ENCODE measurements at regions not wholly inside any gene's neighbourhood (a gene's known extent, or its start where the extent isn't known, plus 50 kb on each side); places are given as distances from the start of the nearest gene placed in this dataset.

DNA sequence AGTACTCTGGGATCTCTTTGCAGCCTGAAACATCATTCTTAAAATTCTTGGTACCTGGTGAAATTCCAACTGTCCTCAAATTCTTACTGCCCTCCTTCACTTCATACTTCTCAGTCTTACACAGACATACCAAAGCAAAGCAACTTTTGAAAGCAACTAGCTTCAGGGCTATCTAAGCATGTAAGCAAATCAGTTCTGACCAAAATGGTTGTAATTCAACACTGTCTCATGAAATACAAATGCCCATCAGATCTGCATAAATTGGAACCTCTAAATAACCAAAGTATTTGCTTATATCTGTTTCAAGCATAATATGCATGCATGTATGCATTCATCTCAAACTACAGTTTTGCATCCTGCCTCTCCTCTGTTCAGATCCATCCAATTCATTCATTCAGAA lies 308.1 kb upstream of the PPARGC1A start:
- no peak overlapping the region for H3K4me3 ChIP-seq
- no peaks in the 10 kb centered on the region for H3K4me1 ChIP-seq
- H3K27me3 ChIP-seq, result no peaks in the 10 kb centered on the region
- DNase-seq (no peak), ATAC-seq (no peak)
- H3K9me3 ChIP-seq, result no peaks in the 10 kb centered on the region
- H3K27ac ChIP-seq, result no peak overlapping the region
- no peaks in the 10 kb centered on the region for H3K36me3 ChIP-seq
- TF ChIP-seq CTCF (IDR thresholded peaks at IDR 0.05), result no peak
- intact Hi-C loops (cut with DNase I), result no loop called here

DNA sequence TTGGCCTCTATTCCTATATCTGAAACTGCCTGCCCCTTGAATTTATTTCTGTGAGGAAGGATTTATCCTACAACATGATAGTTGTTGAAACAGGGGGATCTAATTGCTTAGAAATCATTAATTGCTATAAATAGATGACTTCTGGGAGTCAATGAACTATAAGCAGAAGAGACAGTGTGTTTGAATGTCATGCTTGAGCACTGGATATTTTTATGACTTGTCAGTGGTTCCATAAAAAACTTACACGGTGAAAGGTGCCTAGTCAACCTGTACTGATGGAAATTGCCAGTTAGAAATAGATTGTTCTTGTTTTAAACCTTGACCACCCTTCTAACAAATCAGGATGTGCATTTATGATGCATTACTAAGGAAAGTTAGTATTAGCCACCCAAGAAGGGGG lies 306.9 kb upstream of the PPARGC1A start:
- Histone ChIP-seq H3K27me3 (no peaks in the 10 kb centered on the region), H3K27ac (no peak overlapping the region), H3K9me3 (no peaks in the 10 kb centered on the region), H3K4me3 (no peak overlapping the region), H3K4me1 (no peaks in the 10 kb centered on the region), H3K36me3 (no peaks in the 10 kb centered on the region)
- DNase-seq (no peak), ATAC-seq (no peak)
- no peak for TF ChIP-seq CTCF (IDR thresholded peaks at IDR 0.05)
- intact Hi-C loops (cut with DNase I), result no loop called here

DNA sequence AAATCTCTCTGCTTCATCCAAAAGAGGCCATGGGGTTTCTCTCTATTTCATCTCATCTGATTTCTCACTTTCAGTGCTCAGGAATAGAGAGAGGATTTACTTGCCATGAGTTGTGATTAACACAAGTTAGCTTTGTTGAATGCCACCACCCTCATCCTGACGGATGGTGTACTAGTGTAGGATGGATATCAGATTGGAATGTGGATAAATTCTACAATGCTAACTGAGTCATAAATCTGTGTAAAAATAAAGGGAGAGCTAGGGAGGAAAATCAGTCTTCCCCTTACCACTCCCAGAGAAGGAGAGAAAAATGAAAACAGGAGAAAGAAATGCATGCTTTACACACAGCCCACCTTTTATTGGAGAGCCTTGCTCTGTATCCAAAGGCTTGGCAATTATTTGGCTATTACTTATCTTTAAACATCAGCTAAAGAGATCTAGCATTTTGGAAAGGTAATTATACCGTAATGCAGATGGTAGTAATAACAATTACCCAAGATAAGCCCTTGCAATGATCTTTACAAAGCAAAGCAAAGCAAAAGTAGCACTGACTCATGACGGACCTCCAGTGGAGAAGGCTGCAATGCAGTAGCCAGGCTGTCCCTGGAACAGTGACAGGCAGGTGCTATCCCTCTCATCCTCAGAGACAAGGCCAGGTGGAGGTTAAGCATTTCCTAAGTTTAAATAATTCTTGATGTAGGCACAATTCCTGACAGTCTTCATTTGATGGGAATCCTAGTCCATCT lies 306.3 kb upstream of the PPARGC1A start:
- H3K27ac ChIP-seq, result no peak overlapping the region
- H3K4me1 ChIP-seq, result no peaks in the 10 kb centered on the region
- H3K36me3 ChIP-seq, result no peaks in the 10 kb centered on the region
- ATAC-seq, result no peak
- no peak overlapping the region for H3K4me3 ChIP-seq
- DNase-seq, result no peak
- no peaks in the 10 kb centered on the region for H3K9me3 ChIP-seq
- no peaks in the 10 kb centered on the region for H3K27me3 ChIP-seq
- intact Hi-C loops (cut with DNase I), result no loop called here
- no peak for TF ChIP-seq CTCF (IDR thresholded peaks at IDR 0.05)

DNA sequence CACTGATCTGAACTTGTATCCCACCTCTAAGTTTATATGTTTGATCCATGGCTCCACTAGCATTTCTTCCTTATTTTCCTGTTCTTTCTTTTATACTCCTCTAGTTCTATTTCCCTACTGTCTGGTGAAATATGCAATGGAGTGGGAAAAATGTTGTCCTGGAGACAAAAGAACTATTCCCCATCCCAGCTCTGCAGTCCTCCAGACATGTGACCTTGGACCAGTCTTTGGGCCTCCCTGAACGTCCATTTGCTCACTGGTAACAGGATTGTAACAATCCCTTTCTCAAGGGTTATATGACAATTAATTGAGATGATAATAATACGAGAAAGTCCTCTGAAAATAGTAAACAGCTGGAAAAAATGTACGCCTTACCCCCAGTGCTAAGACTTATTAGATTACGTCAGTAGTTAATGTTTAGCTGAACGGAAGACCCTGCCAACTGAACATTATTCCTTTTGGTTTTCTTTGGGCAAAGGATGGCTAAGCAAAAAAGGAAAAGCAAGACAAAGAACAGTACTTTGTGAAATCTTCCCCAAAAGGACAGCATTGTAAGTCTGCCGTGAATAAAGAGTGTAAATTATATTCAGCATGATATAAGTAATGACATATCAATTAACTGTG lies 302.3 kb upstream of the PPARGC1A start:
- no peak overlapping the region for H3K27ac ChIP-seq

More for the DNA sequence above, 302.3 kb upstream of the PPARGC1A start:
- Histone ChIP-seq H3K4me1 (no peaks in the 10 kb centered on the region), H3K4me3 (no peak overlapping the region), H3K36me3 (no peaks in the 10 kb centered on the region), H3K9me3 (no peaks in the 10 kb centered on the region), H3K27me3 (no peaks in the 10 kb centered on the region)
- TF ChIP-seq CTCF (IDR thresholded peaks at IDR 0.05), result no peak
- no peak for DNase-seq
- intact Hi-C loops (cut with DNase I), result no loop called here
- ATAC-seq, result no peak
